Stimulated activated naive CD4-positive, alpha-beta T cell (primary cell): ENCODE measurements at regions not wholly inside any gene's neighbourhood (a gene's known extent, or its start where the extent isn't known, plus 50 kb on each side); places are given as distances from the start of the nearest gene placed in this dataset.
"Not testable (repeated sequence)": the region's sequence is repeated elsewhere in the genome, so short reads cannot be mapped to it uniquely, and the experiment has no call there.

Experiments used
- DNase-seq, 6 experiments: peaks; one replicate each; lab custom pipeline; 2025; lab: John Stamatoyannopoulos, UW

DNA sequence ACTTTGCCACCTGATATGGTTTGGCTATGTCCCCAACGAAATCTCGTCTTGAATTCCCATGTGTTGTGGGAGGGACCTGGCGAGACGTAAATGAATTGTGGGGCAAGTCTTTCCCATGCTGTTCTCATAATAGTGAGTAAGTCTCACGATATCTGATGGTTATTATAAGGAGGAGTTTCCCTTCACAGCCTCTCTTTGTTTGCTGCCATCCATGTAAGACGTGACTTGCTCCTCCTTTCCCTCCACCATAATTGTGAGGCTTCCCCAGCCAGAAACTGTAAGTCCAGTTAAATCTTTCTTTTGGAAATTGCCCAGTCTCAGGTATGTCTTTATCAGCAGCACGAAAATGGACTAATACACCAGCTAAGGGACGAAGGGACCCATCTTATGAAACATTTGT lies 1303.3 kb downstream of the SUCLG1 start:
- no peak for DNase-seq

GRCh38 chr2:83143946-83144345 lies 1315.1 kb downstream of the SUCLG1 start:
- no peak for DNase-seq

- no peak for DNase-seq
Observed at GRCh38 chr2:83142934-83143333, 1316.1 kb downstream of the SUCLG1 start.

GRCh38 chr2:83115606-83116005 lies 1343.5 kb downstream of the SUCLG1 start:
- DNase-seq = no peak

GRCh38 chr2:83115155-83115554 lies 1343.9 kb downstream of the SUCLG1 start:
- DNase-seq = no peak

DNA sequence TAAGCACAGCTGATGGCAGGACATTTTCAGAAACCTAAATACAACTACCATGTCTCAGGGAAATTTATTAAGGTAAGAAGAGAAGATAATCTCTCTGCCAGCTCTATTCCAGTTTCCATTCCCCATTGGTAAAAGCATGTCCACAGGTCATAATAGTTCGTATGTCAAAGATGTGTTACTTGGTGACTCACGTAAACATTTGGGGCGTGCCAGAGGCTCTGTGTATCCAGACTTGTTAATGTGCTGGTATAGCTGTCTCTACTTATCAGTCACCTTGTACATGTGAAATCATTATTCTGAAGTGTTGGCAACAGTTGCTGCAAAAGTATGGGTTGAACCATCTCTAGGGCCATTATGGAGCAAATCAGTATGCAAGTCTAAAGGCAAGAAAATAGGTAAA lies 1345.1 kb downstream of the SUCLG1 start:
- no peak for DNase-seq

DNA sequence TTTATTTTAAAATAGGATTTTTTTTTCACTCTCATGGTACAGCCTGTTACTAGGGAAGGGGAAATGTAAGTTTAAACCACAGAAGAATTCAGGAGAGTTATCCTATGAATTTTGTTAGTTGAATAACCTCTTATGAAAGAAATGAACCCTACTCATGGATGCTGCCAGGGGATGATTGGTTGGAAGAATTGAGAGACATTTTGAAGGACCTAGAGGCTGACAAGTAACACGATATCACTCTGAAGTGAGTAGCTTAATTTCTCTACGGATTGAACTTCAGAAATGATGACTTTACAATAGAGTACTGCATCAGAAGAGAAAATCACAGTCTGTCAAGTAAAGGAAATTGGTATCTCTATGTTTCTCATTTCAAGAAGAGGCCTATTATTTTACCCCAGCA lies 1346.2 kb downstream of the SUCLG1 start:
- no peak for DNase-seq

DNA sequence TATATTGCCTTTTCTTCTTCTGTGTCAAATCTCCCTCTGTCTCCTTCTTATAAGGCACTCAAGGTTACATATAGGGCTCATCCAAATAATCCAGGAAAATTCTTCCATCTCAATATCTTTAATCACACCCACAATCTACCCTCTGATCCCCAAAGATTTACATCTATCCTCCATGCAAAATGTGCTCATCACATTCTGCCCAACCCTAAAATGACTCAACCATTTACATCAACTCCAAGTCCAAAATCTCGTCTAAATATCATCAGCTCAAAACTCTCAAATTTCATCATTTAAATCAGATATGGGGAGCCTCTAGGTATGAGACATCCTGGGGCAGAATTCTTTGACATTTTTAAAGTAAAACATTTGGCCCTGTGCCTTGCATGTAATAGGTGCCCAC lies 1349.8 kb downstream of the SUCLG1 start:
- DNase-seq = no peak

- no peak for DNase-seq
Observed at GRCh38 chr2:83106853-83107252, 1352.2 kb downstream of the SUCLG1 start.

GRCh38 chr2:83104202-83104601 lies 1354.9 kb downstream of the SUCLG1 start:
- no peak for DNase-seq

DNA sequence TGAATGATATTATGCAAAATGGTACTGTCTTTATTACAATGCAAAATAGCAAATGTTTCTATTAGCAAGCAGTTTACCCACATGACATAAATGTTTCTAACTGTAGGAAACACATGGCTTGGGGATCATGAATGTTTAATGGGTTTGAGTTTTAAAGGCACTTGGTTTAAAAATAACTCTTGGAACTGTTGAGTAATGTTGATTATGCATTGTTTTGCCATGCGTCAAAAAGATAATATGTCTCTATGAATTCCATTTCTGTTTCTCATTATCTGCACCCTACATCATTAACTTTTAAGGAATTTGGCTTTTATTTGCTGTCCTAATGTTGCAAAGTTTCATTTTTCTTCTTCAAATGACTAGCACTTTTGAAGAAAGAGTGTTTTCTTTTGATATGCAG lies 1355.5 kb downstream of the SUCLG1 start:
- no peak for DNase-seq

DNA sequence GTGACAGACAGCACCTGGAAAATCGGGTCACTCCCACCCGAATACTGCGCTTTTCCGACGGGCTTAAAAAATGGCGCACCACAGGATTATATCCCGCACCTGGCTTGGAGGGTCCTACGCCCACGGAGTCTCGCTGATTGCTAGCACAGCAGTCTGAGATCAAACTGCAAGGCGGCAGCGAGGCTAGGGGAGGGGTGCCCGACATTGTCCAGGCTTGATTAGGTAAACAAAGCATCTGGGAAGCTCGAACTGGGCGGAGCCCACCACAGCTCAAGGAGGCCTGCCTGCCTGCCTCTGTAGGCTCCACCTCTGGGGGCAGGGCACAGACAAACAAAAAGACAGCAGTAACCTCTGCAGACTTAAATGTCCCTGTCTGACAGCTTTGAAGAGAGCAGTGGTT lies 1370.0 kb downstream of the SUCLG1 start:
- DNase-seq = not testable (repeated sequence)

DNA sequence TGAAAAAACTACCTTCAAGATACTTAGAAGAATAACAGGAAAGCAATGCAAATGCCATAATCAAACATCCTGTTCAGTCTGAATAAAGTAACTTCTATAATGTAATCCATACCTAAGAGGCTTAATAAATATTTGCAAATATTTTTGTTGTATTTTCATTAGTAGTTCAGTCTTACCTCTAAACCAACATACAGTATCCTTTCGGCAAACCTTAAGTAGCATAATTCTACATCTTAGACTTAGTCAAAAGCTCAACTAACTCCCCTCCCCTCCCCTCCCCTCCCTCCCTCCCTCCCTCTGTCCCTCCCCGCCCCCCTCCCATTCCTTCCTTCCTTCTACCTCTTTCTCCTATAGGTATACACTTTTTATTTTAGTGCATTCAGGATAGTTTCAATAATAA lies 1373.2 kb downstream of the SUCLG1 start:
- DNase-seq = no peak

DNA sequence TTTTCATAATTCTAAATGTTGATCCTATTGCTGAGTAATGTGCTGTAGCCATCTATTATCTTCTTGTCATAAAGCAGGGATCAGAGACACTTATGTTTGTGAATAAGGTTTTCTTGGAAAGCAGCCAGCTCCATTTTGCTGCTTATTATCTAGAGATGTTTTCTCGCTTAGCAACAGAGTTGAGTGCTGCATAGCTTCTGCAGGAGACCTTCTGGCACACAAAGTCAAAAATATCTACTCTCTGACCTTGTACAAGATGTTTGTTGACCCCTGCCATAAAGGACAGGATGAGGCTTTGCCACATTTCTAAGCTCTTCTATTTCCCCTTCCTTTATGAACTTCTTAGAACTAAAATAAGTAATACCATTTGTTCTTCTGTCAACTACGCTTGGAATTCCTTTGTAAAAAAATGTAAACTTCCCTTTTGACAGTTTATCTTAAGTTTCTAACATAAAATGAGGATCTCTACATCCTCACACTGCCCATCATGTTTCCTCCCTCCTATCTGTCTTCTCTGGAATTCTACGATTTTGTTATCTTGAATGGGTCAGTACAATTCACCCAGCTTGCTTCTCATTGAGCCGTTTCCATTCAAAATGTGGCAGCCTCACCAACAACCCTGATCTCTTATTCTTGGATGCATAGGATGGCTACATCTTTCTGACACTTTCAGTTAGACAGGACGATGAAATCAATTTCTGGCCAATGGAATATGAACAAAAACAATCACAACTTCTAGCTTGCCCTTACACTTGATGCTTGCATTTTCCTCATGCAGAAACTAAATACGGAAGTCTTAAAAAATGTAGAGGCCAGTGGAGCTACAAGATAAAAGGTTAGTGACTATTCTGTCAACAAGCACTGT lies 1377.0 kb downstream of the SUCLG1 start:
- DNase-seq = no peak

DNA sequence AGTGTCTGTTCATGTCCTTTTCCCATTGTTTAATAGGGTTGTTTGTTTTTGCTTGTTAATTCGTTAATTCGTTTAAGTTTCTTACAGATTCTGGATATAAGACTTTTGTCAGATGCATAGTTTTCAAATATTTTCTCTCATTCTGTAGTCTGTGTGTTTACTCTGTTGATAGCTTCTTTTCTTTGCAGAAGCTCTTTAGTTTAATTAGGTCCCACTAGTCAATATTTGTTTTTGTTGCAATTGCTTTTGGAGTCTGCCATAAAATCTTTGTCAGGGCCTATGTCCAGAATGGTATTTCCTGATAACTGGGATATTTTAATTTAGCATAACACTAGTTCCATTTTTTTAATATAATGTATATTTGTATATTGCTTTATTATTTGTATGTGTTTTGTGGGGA lies 1380.1 kb downstream of the SUCLG1 start:
- DNase-seq = no peak

DNA sequence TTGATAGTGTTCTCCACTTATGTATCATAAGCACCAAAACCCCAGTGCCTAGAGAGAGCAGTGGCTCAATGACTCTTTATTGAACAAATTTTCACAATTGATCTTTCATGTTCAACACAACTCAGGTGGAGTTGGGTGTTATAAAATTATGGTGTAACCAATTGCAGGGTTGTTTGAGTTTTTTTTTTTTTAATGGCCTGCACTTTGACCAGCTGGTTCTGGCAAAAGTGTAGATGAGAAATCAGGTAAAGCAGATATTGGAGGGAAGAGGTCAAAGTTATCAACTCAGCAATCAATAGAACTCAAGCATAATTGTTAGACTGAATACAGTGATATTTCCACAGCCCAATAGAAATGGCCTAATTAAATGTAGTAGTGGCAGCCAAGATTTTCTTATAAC lies 1386.3 kb downstream of the SUCLG1 start:
- DNase-seq = no peak

DNA sequence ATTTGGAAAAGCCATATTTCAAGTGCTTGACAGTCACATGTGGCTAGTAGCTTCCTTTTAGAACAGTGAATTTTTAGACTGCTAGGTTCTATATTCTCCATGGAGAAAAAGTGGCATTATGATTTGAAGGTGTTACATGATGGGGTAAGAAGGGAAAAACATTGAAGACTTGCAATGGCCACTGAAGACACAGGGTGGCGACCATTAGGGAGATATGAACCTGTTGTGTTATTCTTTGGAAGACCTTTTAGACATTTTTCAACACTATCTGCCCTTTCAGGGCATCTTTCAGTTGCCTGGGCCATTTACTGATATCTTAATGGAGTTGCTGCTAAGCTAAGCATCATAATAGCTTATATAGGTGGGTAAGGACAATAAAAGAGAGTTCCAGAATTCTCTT lies 1387.2 kb downstream of the SUCLG1 start:
- no peak for DNase-seq

DNA sequence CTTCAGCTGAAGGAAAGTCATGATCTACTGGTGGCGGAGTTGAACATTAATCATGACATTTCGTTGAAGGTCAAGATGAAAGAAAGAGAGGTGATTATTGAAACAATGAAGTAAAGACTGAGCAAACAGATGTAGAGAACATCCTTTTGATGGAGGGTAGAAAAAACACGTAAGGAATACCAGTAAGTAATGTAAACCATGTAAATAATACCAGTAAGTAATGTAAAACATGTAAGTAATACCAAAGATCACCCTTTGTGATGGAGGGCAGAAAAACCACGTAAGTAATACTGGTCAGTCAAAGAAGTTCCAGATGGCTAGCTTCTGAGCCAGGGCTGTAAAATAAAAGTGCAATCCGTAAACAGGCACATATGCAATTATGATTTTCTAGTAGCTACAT lies 1387.7 kb downstream of the SUCLG1 start:
- DNase-seq = no peak

- no peak for DNase-seq
Observed at GRCh38 chr2:83069724-83070123, 1389.4 kb downstream of the SUCLG1 start.

DNA sequence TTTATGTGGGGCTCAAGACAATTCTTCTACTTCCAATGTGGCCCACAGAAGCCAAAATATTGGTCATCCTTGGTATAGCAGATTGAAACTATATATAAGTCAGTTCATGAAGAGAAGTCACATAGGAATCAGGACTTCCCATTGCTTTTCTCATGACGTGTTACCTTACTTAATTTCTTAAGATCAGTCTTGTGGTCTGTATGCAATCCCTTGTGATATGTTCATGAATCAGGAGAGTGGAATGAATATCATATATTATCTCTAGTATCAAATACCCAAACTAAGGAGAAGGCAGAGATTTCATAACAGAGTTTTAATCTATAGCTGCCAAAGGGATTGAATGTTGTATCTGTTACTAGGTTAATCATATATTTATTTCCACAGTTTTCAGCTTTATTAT lies 1390.4 kb downstream of the SUCLG1 start:
- no peak for DNase-seq

- no peak for DNase-seq
Observed at GRCh38 chr2:83067947-83068346, 1391.1 kb downstream of the SUCLG1 start.

GRCh38 chr2:83063933-83064332 lies 1395.1 kb downstream of the SUCLG1 start:
- no peak for DNase-seq

GRCh38 chr2:83063511-83063910 lies 1395.6 kb downstream of the SUCLG1 start:
- DNase-seq = no peak

GRCh38 chr2:83058683-83059082 lies 1400.4 kb downstream of the SUCLG1 start:
- DNase-seq = no peak
